ENCODE measurements at regions not wholly inside any gene's neighbourhood (a gene's known extent, or its start where the extent isn't known, plus 50 kb on each side); places are given as distances from the start of the nearest gene placed in this dataset.

GRCh38 chr1:234933475-234933874 lies 195.2 kb downstream of the TOMM20 start:
- Mint-ChIP-seq H3K9me3 (no peaks in the 10 kb centered on the region), H3K27me3 (ENCODE audit: insufficient read depth) (peaks cover 4% of the 10 kb centered on the region; the same call in 1 of the 2 replicates), H3K4me1 (ENCODE audit: low read depth) (peaks cover 27% of the 10 kb centered on the region), H3K36me3 (ENCODE audit: low read depth) (no peaks in the 10 kb centered on the region), H3K27ac (peak overlapping the region; percentile 78), H3K4me3 (peak overlapping the region; percentile 32)
- peak; percentile 60 for DNase-seq
- no peak for TF ChIP-seq CTCF (IDR thresholded peaks at IDR 0.05)

GRCh38 chr1:234932511-234933430 lies 195.9 kb downstream of the TOMM20 start:
- DNase-seq = no peak
- H3K4me1 Mint-ChIP-seq (ENCODE audit: low read depth) = peaks cover 34% of the 10 kb centered on the region

GRCh38 chr1:234932106-234932505 lies 196.5 kb downstream of the TOMM20 start:
- H3K4me1 Mint-ChIP-seq (ENCODE audit: low read depth) = peaks cover 41% of the 10 kb centered on the region
- no peaks in the 10 kb centered on the region for H3K36me3 Mint-ChIP-seq (ENCODE audit: low read depth)
- H3K27me3 Mint-ChIP-seq (ENCODE audit: insufficient read depth) = peaks cover 4% of the 10 kb centered on the region; the same call in 1 of the 2 replicates
- TF ChIP-seq CTCF (IDR thresholded peaks at IDR 0.05) = no peak
- no peaks in the 10 kb centered on the region for H3K9me3 Mint-ChIP-seq
- DNase-seq = no peak
- H3K27ac Mint-ChIP-seq = no peak overlapping the region
- H3K4me3 Mint-ChIP-seq = no peak overlapping the region

More at GRCh38 chr1:234932511-234933430, 195.9 kb downstream of the TOMM20 start:
- no peak for TF ChIP-seq CTCF (IDR thresholded peaks at IDR 0.05)
- no peaks in the 10 kb centered on the region for H3K9me3 Mint-ChIP-seq
- H3K4me3 Mint-ChIP-seq = peak overlapping the region; percentile 32
- peaks cover 4% of the 10 kb centered on the region; the same call in 1 of the 2 replicates for H3K27me3 Mint-ChIP-seq (ENCODE audit: insufficient read depth)
- H3K27ac Mint-ChIP-seq = peak overlapping the region; percentile 78
- H3K36me3 Mint-ChIP-seq (ENCODE audit: low read depth) = no peaks in the 10 kb centered on the region

GRCh38 chr1:234931404-234931973 lies 197.1 kb downstream of the TOMM20 start:
- TF ChIP-seq CTCF (IDR thresholded peaks at IDR 0.05) = no peak
- no peaks in the 10 kb centered on the region for H3K9me3 Mint-ChIP-seq
- no peak for DNase-seq
- peaks cover 47% of the 10 kb centered on the region for H3K4me1 Mint-ChIP-seq (ENCODE audit: low read depth)
- no peak overlapping the region for H3K4me3 Mint-ChIP-seq
- H3K36me3 Mint-ChIP-seq (ENCODE audit: low read depth) = no peaks in the 10 kb centered on the region
- H3K27me3 Mint-ChIP-seq (ENCODE audit: insufficient read depth) = peaks cover 4% of the 10 kb centered on the region; the same call in 1 of the 2 replicates
- no peak overlapping the region for H3K27ac Mint-ChIP-seq

- Mint-ChIP-seq H3K36me3 (ENCODE audit: low read depth) (peaks cover 3% of the 10 kb centered on the region; the same call in 1 of the 2 replicates), H3K27me3 (ENCODE audit: insufficient read depth) (peaks cover under 1% of the 10 kb centered on the region; the same call in 1 of the 2 replicates), H3K27ac (no peak overlapping the region), H3K9me3 (no peaks in the 10 kb centered on the region), H3K4me1 (ENCODE audit: low read depth) (peaks cover 60% of the 10 kb centered on the region), H3K4me3 (no peak overlapping the region)
- TF ChIP-seq CTCF (IDR thresholded peaks at IDR 0.05) = no peak
- DNase-seq = no peak
Measured at GRCh38 chr1:234929369-234929768, 199.3 kb downstream of the TOMM20 start.
